GM21717 (cell line): ENCODE measurements at regions not wholly inside any gene's neighbourhood (a gene's known extent, or its start where the extent isn't known, plus 50 kb on each side); places are given as distances from the start of the nearest gene placed in this dataset.

Experiments
- ATAC-seq: cut with Tn5 transposase; IDR thresholded peaks from one replicate; pipeline ENCODE4 v1.9.1; 2021; ENCODE audit warnings: mild to moderate bottlenecking, moderate library complexity; ENCODE audit not compliant: unreplicated experiment

DNA sequence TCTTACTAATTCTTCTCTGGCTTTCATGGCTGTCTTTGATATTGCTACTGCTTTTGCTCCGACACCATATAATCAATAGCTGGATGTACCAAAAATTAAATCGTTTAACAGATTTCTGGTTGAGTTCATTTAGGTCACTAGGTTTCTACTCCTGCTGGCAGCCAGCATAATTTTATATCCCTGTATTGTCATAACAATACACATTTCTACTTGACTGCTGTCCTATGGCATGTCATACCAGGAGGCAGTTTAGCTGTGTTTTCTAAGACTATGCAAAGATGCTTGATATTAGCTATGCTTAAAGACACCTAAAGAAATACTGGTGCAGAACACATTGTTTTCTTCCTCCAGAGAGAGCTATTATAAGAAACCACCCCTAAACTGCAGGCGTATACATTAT, 337.2 kb upstream of the CDH6 start:
- ATAC-seq = no peak

- ATAC-seq = no peak
Observed at GRCh38 chr5:30853158-30853557, 340.3 kb upstream of the CDH6 start.

DNA sequence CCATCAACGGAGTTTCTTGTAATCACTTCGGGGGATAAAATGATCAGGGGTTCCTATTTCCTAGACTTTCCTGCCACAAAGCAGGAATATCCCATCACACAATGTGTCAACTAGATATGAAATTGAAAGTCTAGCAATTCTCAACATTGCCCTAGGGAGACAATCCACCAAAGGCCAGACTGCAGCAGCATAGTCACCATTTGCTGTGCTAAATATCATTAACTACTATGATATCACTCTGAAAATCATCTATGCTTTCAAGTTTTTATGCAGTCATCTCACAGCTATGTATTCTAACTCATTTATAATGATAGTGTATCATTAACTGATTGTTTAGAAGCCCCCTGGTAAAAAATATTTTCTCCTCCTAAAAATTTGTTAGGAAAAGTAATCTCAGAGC, 342.6 kb upstream of the CDH6 start:
- ATAC-seq = no peak

GRCh38 chr5:30849931-30850710, 343.4 kb upstream of the CDH6 start:
- ATAC-seq = no peak

- no peak for ATAC-seq
Observed at GRCh38 chr5:30846171-30846570, 347.3 kb upstream of the CDH6 start.

DNA sequence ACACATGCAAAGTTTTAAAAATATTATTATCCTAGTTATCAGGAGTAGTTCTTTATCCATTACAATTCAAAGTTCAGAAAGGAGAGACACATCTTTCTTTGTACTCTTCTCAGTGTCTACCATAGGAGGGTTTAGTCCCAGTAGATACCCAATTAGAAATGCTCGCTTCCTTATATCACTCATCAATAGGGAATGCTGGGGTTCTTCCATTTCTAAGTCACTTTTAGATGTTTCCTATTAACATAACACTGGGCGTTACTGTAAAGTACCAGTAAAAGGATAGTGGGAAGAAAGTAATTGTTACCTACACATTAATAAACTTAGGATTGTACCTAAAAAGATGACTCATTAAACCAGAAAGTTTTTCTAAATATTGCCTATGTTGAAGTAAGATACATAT, 348.3 kb upstream of the CDH6 start:
- no peak for ATAC-seq

DNA sequence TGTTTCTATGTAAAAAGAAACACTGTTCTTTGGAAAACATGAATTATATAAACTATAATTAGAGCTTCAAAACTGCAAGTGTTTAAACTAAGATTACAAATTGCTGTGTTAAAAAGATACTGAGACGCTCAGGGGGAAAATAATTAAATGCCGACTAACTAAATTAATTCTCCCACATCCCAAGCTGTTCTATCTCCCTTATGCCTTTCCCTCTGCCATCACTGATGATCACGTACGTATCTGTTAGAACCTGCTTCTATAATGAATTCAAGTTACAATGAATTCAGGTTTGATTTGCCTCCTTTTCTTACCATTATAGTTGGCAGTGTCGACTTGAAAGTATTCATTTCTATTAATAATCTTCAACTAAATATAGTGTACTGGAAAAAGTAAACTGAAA, 349.9 kb upstream of the CDH6 start:
- ATAC-seq = no peak

- no peak for ATAC-seq
Observed at GRCh38 chr5:30839956-30840355, 353.5 kb upstream of the CDH6 start.

DNA sequence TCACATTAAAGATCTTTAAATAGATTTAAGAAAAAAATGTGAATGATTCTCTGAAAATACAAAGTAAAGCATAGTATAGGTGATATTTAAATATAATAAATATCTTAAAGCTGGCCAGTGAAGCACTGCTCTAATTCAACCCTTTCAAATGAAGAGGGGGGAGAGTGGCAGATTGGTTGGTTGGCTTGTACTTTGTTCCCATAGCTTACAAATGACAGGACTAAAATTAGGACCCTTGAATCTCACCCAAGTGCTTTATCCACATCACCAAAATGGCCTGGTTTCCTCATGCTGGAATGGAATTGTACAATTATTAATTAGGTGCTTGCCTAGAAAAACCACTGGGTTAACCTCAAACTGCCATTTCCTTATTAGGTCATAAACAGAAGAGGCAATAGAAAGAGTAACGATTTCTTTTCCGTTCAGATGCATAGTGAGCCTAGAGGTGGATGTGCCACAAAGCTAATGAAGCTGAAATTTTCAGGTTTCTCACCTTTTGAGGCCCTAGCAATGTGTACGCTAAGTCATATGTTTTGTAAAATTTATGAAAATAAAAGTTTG, 354.5 kb upstream of the CDH6 start:
- no peak for ATAC-seq

- no peak for ATAC-seq
Observed at GRCh38 chr5:30832519-30832918, 361.0 kb upstream of the CDH6 start.

- ATAC-seq = no peak
Observed at GRCh38 chr5:30831605-30832004, 361.9 kb upstream of the CDH6 start.

DNA sequence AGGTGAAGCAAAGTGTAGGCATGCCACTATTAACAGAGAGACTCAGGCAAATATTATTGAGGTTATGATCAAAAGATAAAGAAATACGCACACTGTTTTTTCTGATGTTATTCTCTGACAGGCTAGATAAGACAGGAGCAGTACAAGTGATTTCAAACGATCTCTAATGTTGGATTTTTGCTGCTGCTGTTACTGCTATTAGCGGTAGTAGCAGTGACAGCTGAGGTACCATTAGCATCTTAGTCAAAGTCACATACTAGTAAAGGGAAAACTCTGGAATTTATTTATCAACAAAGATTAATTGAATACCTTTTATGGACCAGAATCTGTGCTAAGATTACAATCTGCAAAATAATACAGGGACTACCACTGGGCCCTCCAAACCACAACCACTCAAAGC, 362.4 kb upstream of the CDH6 start:
- ATAC-seq = no peak

GRCh38 chr5:30811298-30811697, 382.2 kb upstream of the CDH6 start:
- ATAC-seq = no peak

DNA sequence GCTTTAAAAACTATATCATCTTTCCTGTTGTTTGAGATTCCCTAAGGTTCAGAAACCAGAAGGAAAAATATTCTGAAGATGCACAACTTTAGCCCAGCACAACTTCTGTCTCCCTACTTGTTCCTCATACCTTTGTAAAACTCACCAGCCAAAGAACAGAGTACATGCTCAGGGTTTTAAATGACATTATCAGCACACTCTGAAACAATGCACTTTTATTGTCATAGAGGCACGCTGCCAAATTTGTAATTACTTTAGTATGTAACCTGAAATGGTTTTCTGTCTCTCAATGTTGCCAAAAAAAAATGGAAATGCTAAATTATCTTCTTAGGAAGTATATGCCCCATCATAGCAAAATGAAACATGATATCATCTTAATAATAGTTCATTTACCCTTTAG, 383.6 kb upstream of the CDH6 start:
- ATAC-seq = no peak

DNA sequence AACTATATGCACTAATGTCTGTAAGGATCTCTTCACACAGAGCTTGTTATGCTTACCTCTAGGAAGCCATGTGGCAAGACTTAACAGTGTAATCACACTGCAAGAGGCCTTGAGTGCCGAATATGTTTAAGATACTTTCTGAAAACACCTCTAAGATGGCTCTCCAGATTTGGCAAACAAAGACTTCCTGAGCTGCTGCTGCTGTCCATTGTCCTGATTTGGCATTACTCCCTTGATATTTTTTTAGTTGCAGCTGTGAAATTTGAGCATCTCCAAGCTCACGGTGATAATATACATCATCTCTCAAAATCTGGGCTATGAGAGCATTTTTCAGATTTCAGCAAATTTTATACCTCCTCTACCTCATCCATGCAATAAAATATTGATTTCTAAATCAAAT, 384.5 kb upstream of the CDH6 start:
- no peak for ATAC-seq

- no peak for ATAC-seq
Observed at GRCh38 chr5:30804739-30805505, 388.6 kb upstream of the CDH6 start.

DNA sequence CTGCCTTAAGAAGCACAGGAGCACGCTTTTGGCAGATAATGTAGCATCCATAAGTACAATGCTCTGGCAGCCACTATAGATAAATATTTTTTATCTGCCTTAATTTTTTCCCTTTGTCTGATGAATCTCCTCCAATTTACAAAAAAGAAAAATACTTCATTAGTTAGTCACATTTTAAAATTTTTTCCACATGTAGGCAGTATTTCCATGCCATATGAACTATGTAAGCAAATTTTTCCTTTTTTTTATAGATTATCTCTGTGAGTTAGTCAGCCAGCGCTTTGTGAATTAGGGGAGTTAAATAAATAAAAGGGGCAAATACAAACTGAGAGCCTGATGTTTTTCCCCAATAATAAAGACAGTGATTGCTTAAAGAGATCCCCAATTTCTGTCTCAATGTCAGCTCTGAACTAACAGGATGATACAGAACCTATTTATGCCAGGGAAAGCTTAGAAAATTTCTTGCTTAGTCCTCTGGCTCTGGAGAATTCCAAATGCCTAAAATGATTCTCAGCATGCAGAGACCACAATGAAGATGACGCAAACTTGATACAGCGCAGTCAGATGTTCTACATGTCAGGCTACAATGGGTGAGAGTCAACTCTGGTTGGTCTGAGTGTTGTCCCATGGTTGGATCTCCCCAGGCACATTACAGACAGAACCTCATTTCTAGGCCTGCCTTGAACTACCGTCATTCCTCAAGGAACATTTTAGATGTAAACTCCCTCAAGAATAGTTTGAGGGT, 390.4 kb upstream of the CDH6 start:
- no peak for ATAC-seq

GRCh38 chr5:30781643-30782042, 411.8 kb upstream of the CDH6 start:
- no peak for ATAC-seq

- ATAC-seq = no peak
Observed at GRCh38 chr5:30768056-30768690, 425.3 kb upstream of the CDH6 start.

- no peak for ATAC-seq
Observed at GRCh38 chr5:30765706-30766105, 427.8 kb upstream of the CDH6 start.

GRCh38 chr5:30765227-30765626, 428.3 kb upstream of the CDH6 start:
- no peak for ATAC-seq
